Left colon (tissue), 2 donors: ENCODE measurements at regions not wholly inside any gene's neighbourhood (a gene's known extent, or its start where the extent isn't known, plus 50 kb on each side); places are given as distances from the start of the nearest gene placed in this dataset.
"Not testable (repeated sequence)": the region's sequence is repeated elsewhere in the genome, so short reads cannot be mapped to it uniquely, and the experiment has no call there.

Experiments used
- ATAC-seq: fragments of 200-7000 bp; cut with Tn5 transposase; one replicate; pipeline ENCODE4 v1.9.1; 2020; ENCODE audit warnings: mild to moderate bottlenecking, moderate library complexity
- DNase-seq, 2 donors: peaks; one replicate each; pipeline ENCODE4 v3.0.0-alpha.2; 2020
- intact Hi-C, 2 donors: fragments of 100-400 bp; cut with DNase I in 1 of 2; cut with micrococcal nuclease in 1 of 2; formaldehyde crosslinking; loops; one replicate each; pipeline versions ENCODE4 v1.11.2 to v1.14.0; 2022; cut with DNase I, micrococcal nuclease
- donor health status: DM: no; HTN: no; CAD: no.
- donor health status: DM: yes; HTN: yes; CAD: no.

- no peak for DNase-seq
- intact Hi-C loops = no loop called here
- ATAC-seq = no peak
Observed at GRCh38 chr16:9141813-9142212, 50.4 kb downstream of the HAPSTR1 start.

GRCh38 chr16:9144106-9144505, 52.7 kb downstream of the HAPSTR1 start:
- intact Hi-C loops = no loop called here
- DNase-seq (no peak), ATAC-seq (no peak)

- ATAC-seq = no peak
- intact Hi-C loops = no loop called here
Observed at GRCh38 chr16:9148374-9149015, 57.1 kb downstream of the HAPSTR1 start.

DNA sequence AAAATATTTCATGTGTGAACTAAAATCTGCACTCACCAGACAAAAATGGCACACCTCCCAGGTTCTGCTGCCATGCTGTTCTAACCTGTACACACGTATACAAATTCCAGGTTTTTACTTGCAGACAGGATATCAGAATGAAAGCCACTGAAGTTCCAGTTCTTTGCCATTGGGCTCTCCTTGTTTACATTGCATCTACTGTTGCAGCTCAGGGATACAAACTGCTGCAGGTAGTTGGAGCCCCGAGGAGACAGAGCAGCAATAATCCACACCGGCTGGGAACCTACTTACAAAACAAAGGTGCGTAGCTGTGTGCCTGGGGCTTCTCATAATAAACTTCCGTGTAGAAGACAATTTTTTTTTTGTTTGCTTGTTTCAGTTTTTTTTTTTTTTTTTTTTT, 59.6 kb downstream of the HAPSTR1 start:
- DNase-seq (no peak), ATAC-seq (no peak)
- intact Hi-C loops = no loop called here

More at GRCh38 chr16:9148374-9149015, 57.1 kb downstream of the HAPSTR1 start:
- DNase-seq = no peak

GRCh38 chr16:9151597-9151996, 60.2 kb downstream of the HAPSTR1 start:
- intact Hi-C loops = no loop called here
- DNase-seq = no peak
- ATAC-seq = peak; percentile 38

- ATAC-seq = no peak
- intact Hi-C loops = no loop called here
- DNase-seq = no peak
Observed at GRCh38 chr16:9152649-9153501, 61.4 kb downstream of the HAPSTR1 start.

DNA sequence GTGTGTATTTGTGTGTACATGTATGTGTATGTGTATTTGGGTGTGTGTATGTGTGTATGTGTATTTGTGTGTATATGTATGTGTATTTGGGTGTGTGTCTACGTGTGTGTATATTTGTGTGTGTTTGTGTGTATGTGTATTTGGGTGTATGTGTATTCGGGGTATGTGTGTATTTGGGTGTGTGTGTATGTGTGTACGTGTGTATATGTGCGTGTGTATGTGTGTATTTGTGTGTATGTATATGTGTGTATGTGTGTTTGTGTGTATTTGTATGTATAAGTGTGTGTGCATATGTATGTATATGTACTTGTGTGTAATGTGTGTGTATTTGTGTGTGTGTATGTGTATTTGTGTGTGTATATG, 62.0 kb downstream of the HAPSTR1 start:
- no peak for DNase-seq
- ATAC-seq = no peak
- intact Hi-C loops = no loop called here

DNA sequence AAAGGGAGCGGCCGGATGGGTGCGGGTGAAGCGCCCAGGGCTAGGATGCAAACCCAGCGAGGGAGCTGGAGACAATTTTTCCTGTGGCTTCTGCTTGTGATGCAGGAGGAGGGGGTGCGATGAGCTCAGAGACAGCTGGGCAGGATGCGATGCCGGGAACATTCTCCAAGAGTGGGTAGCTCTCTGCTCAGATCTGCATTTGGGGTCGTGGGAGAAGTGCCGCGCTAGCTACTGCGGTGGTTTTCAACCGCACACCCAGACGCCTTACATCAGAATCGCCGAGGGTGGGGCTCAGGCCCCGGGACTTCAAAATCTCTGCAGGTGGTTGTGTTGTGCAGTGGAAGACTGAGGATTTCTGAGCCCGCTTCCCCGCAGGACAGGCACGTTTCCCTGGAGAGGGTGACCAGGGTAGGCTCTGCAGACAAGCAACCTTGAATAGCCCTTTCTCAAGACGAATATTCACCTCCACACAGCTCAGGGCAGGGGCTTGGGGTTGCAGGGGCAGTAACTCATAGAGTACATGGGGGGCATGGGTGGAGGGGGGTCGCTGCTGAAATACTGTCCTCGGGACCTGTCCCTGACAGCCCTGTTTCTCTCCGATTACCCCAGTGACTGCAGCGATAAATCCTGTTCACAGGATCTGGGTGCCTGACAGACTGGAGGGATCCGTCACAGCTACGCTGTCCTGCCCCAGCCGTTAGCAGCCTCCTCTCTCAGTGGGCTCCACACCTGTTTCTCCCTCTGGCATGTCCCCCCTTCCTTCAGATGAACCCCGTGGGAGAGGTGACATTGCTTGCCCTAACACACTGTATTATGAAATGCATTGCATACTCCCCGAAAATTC, 63.3 kb downstream of the HAPSTR1 start:
- no peak for DNase-seq
- intact Hi-C loops = no loop called here
- no peak for ATAC-seq

- ATAC-seq (no peak), DNase-seq (no peak)
- intact Hi-C loops = no loop called here
Observed at GRCh38 chr16:9155871-9156270, 64.4 kb downstream of the HAPSTR1 start.

DNA sequence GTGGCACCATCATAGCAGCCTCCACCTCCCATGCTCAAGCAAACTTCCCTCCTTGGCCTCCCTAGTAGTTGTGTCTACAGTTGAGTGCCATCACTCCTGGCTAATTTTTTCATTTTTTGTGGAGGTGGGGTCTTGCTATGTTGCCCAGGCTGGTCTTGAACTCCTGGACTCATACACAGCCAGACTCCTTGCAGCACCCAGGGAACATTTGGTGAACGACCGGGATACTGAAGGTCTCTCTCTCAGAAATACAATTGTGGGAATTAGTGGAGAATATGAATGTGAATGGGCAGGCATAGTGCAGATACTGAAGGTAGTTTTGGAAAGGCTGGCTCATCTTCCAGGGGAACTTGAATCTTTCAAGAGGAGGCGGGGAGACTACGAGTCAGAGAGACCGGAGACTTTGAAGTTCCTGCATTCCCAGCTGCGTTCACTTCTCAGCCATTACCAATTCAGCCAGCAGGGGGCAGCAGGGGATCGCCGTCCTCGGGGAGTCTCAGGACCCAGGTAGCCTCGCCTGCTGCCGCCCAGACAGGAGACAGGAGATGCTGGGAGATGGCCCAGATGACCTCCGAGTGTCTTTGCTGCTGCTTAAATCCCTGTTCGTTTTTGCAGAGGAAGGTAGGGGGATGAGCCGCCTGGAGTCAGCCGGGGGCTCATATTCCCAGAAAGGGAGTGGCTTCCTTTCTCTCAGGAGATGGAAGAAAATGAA, 68.6 kb downstream of the HAPSTR1 start:
- DNase-seq = peak in 1 of 2 donors; percentile 67
- intact Hi-C loops = no loop called here
- peak; percentile 97 for ATAC-seq

GRCh38 chr16:9160551-9160911, 69.1 kb downstream of the HAPSTR1 start:
- no peak for ATAC-seq
- DNase-seq = no peak
- intact Hi-C loops = no loop called here

DNA sequence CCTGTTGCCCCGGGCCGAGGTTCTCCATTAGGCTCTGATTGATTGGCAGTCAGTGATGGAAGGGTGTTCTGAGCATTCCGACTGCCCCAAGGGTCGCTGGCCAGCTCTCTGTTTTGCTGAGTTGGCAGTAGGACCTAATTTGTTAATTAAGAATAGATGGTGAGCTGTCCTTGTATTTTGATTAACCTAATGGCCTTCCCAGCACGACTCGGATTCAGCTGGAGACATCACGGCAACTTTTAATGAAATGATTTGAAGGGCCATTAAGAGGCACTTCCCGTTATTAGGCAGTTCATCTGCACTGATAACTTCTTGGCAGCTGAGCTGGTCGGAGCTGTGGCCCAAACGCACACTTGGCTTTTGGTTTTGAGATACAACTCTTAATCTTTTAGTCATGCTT, 74.2 kb downstream of the HAPSTR1 start:
- intact Hi-C loops = no loop called here
- no peak for DNase-seq
- ATAC-seq = no peak

DNA sequence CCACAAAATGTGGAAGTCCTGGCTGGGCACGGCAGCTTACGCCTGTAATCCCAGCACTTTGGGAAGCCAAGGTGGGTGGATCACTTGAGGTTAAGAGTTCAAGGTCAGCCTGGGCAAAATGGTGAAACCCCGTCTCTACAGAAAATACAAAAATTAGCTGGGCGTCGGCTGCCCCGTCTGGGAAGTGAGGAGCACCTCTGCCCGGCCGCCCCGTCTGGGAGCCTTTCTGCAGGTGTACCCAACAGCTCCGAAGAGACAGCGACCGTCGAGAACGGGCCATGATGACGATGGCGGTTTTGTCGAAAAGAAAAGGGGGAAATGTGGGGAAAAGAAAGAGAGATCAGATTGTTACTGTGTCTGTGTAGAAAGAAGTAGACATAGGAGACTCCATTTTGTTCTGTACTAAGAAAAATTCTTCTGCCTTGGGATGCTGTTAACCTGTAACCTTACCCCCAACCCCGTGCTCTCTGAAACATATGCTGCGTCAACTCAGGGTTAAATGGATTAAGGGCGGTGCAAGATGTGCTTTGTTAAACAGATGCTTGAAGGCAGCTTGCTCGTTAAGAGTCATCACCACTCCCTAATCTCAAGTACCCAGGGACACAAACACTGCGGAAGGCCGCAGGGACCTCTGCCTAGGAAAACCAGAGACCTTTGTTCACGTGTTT, 75.0 kb downstream of the HAPSTR1 start:
- intact Hi-C loops, DNase-seq, ATAC-seq: not testable (repeated sequence)

GRCh38 chr16:9169094-9169493, 77.7 kb downstream of the HAPSTR1 start:
- DNase-seq (no peak), ATAC-seq (no peak)
- intact Hi-C loops = no loop called here

- intact Hi-C loops = no loop called here
- ATAC-seq (no peak), DNase-seq (no peak)
Observed at GRCh38 chr16:9170470-9170869, 79.0 kb downstream of the HAPSTR1 start.

DNA sequence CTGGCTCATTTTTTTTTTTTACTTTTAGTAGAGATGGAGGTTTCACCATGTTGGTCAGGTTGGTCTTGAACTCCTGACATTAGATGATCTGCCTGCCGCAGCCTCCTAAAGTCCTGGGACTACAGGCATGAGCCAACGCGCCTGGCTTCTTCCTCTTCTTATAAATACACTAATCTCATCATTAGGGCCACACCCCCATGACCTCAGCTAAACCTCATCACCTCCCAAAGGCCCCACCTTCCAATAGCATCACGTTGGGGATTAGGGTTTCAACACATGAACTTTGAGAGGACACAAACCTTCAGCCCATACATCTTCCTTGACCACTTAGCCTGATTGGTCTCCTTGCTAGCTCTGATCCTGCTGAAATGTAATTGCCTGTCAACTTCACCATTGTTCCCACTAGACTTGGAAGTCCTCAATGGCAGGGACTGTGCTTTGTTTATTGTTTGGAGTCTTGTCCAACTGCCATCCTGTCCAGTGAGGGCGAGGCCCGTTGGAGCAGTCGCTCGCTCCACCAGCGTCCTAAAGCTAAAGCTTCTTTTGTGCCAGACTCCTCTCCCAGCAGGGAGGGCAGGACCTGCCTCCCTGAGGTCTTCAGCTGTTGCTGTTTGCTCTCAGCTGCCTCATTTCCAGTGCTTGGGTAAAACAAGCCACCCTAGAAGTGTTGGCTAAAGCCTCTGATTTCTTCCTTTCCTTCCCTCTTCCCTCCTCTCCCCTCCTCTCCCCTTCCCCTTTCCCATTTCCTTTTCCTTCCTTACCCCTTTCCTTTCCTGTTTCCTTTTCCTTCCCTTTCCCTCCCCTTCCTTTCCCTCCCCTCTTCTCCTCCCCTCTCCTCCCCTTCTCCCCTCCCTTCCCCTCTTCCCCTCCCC, 85.3 kb downstream of the HAPSTR1 start:
- ATAC-seq = no peak
- intact Hi-C loops = no loop called here
- no peak for DNase-seq

DNA sequence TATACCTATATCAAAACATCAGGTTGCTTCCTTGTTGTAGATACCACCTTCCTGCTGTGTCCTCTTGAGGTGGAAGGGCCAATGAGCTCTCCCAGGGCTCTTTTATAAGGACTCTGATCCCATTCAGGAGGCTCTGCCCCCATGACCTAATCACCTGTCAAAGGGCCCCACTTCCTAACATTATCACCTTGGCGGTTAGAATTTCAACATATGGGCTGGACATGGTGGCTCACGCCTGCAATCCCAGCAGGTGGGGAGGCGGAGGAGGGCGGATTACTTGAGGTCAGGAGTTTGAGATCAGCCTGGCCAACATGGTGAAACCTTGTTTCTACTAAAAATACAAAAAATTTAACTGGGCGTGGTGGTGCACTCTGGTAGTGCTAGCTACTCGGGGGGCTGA, 86.4 kb downstream of the HAPSTR1 start:
- intact Hi-C loops = no loop called here
- ATAC-seq = no peak
- no peak for DNase-seq
